T47D (cell line): ENCODE measurements at regions not wholly inside any gene's neighbourhood (a gene's known extent, or its start where the extent isn't known, plus 50 kb on each side); places are given as distances from the start of the nearest gene placed in this dataset.

ENCODE experiments used
- DNase-seq, 2 experiments: peaks; one replicate each; pipeline versions ENCODE4 v3.0.0 to v3.0.0-alpha.2; 2011 to 2012; ENCODE audit warnings: low read depth in 1 of 2, low spot score in 1 of 2
- JUND ChIP-seq: IDR thresholded peaks from 2 replicates; pipeline ENCODE4 v1.6.1; 2012; ENCODE audit warnings: low read depth
- in situ Hi-C: cut with HindIII; loops from 2 replicates; pipeline ENCODE4 v1.10.0; 2016; ENCODE audit warnings: low sequenced_read_pairs, low pct_unique_long_range_greater_than_20kb

DNA sequence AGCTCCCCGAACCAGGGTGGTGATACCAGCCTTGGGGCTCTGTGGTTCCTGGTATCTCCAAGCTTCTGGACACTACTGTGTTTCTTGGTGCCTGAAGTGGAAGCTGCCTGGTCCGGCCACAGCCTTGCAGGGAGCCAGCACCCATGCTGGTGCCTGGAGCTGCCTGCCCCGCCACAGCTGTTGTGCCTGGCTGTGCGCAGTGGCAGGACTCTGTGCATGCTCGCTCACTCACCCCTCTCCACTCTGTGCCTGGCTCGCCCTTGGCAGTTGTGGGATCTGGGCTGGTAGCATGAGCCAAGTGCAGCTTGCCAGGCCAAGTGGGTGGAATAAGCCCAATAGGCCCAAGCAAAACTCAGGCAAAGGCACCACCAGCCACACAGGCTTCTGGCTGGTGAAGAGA is 1225.3 kb downstream of the SLITRK5 start:
- no peak for DNase-seq
- TF ChIP-seq JUND: no peak

DNA sequence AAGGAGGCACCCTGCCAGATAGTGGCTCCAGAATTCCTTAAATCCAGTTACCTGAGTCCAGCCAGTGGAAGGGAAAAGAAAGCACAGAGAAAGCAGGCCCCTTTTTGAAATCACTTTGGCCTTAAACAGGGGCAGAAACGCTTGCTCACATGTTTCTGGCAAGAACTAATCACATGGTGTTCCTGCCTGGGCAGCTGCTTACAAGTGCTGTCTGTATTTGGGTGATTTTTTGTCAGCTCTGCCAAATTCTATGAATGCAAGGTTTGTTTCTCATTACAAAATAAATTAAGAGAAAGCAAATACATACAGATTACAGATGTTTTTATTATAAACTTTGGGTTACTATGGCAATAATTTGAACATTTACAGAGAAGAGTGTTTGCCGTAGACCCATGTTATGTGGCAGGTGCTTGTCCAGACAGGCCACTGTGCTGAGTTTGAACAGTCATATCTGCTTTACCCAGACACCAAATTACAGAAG is 1237.8 kb downstream of the SLITRK5 start:
- in situ Hi-C loops: no loop called here
- no peak for DNase-seq
- no peak for TF ChIP-seq JUND

More for the DNA sequence above, 1225.3 kb downstream of the SLITRK5 start:
- in situ Hi-C loops: no loop called here

DNA sequence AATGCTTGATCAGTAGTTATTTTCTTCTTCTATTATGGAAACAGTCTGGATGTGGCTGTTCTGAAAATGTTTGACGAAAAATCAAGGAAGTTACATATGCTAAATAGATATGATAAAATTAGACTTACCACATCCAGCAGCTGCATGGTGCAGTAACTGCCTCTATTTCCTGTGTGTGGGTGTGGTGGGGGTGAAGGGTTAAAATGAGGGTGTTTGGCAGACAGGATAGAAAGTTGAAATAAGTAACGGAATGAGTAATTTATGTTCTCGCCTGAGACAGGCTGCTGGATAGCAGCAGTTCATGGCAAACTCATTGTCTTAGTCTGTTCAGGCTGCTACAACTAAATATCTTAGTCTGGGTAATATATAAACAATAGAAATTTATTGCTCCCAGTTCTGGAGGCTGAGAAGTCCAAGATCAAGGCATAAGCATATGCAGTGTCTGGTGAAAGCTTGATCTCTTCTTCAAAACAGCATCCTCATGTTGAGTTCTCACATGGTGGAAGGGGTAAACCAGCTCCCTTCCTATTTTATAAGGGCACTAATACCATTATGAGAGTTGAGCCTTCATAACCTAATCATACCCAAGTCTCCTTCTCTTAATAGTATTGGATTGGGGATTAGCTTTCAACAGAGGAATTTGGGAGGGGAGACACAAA is 1248.9 kb downstream of the SLITRK5 start:
- in situ Hi-C loops: no loop called here

DNA sequence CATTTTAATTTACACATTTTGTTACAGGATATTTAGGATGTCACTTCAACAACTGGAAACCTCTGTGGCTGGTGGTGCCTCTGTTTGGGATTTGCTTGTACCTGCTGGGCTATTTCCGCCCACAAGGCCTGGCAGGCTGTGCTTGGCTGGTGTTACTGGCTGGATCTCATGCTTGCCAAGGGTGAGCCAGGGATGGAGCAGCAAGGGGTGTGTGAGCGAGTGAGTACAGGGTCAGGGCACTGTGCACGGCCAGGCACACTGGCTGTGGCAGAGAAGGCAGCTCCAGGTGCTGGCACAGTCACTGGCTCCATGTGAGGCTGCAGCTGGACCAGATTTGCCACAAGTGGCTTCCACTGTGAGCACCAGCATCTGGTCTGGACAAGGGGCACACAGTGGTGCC is 1254.8 kb downstream of the SLITRK5 start:
- DNase-seq: no peak
- in situ Hi-C loops: no loop called here
- no peak for TF ChIP-seq JUND

More for the DNA sequence above, 1248.9 kb downstream of the SLITRK5 start:
- TF ChIP-seq JUND: no peak
- DNase-seq: no peak

- DNase-seq: no peak
- in situ Hi-C loops: no loop called here
- no peak for TF ChIP-seq JUND
Observed at GRCh38 chr13:88926890-88927502, 1255.8 kb downstream of the SLITRK5 start.

- in situ Hi-C loops: no loop called here
- DNase-seq: no peak
- TF ChIP-seq JUND: no peak
Observed at GRCh38 chr13:88932950-88933349, 1261.8 kb downstream of the SLITRK5 start.

DNA sequence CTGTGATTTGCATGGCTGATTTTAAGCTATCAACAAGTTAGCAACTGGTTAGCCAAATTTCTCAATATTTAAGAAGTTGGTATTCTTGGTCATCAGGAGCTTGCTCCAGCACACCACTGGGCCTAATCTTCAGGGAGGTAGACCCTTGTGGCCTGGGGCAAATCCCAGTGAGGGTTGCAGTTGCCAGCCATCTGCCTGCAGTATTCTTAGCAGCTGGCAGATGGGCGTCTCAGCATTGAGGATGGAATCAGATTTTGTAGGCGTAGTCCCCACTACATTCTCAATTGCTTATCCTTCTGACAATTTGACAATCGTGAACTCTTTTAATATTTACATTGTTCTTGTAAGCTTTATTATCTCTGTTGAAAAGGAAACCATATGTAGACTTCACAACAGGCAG is 1266.2 kb downstream of the SLITRK5 start:
- TF ChIP-seq JUND: no peak
- in situ Hi-C loops: no loop called here
- DNase-seq: no peak

GRCh38 chr13:88945793-88946192 is 1274.6 kb downstream of the SLITRK5 start:
- DNase-seq: no peak
- TF ChIP-seq JUND: no peak
- in situ Hi-C loops: no loop called here

- in situ Hi-C loops: no loop called here
- DNase-seq: peak in 1 of 2 experiments; percentile 39
- TF ChIP-seq JUND: no peak
Observed at GRCh38 chr13:88948501-88948900, 1277.3 kb downstream of the SLITRK5 start.

DNA sequence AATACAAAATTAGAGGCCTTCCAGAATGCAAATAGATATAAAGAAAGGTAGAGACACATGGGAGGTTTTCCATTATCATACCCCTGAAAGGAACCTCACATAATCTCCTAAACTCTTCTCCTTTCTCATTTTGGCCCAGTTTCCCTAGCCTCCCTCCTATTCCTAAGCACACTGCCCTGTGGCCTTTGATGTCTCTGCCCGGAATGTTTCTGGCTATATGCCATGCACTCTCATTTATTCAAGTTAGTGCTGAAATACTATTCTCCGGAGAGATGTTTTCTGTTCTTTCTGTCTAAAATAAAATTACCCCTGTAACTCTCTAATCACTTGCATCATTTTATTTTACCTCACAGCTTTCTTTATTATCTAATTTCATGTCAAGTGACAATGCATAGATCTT is 1287.7 kb downstream of the SLITRK5 start:
- DNase-seq: no peak
- no peak for TF ChIP-seq JUND
- in situ Hi-C loops: no loop called here

DNA sequence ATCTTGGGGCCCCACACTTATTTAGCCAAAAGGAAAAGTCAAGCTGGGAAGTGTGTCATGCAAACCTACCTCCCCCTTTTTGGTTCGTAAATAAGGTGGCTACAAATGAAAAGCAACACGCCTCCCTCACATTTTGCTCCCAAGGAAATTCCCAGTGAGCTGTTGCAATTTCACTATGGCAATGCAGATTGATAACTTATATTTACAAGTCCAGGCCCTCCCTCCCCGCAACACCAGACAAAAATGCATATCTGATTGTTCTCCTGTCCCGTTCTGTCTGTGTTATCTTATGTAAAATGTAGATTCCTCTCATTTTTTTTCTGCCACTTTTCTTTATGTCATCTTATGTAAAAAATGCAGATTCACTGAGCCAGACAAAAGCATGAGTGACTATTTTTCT is 1305.3 kb downstream of the SLITRK5 start:
- TF ChIP-seq JUND: no peak
- in situ Hi-C loops: no loop called here

GRCh38 chr13:88978607-88979006 is 1307.4 kb downstream of the SLITRK5 start:
- DNase-seq: no peak
- TF ChIP-seq JUND: no peak
- in situ Hi-C loops: no loop called here

More for the DNA sequence above, 1305.3 kb downstream of the SLITRK5 start:
- DNase-seq: no peak

GRCh38 chr13:88979465-88980175 is 1308.4 kb downstream of the SLITRK5 start:
- in situ Hi-C loops: no loop called here
- DNase-seq: peak in 1 of 2 experiments; percentile 38
- TF ChIP-seq JUND: no peak
